Mesenchymal stem cell (in vitro differentiated cells and primary cell): ENCODE measurements at regions not wholly inside any gene's neighbourhood (a gene's known extent, or its start where the extent isn't known, plus 50 kb on each side); places are given as distances from the start of the nearest gene placed in this dataset.

Experiments used
- DNase-seq: peaks from one replicate; pipeline ENCODE4 v3.0.0-alpha.2; 2013
- H2AFZ ChIP-seq: one replicate; pipeline ENCODE4 v1.6.1; 2013; ENCODE audit warnings: low read depth, mild to moderate bottlenecking, control low read depth, inconsistent platforms, low read length, moderate library complexity
- H2AK5ac ChIP-seq: 2 replicates; pipeline ENCODE4 v1.6.1; 2013; ENCODE audit warnings: low read length, moderate library complexity, mild to moderate bottlenecking, inconsistent platforms; ENCODE audit not compliant: severe bottlenecking
- H2BK120ac ChIP-seq: one replicate; pipeline ENCODE4 v1.6.1; 2013; ENCODE audit warnings: low read depth, mild to moderate bottlenecking, inconsistent platforms, low read length, moderate library complexity
- H2BK12ac ChIP-seq, 2 experiments: one replicate each; pipeline ENCODE4 v1.6.1; 2013; ENCODE audit warnings: inconsistent platforms in 2 of 2, low read length in 2 of 2, mild to moderate bottlenecking in 2 of 2, moderate library complexity in 2 of 2, control low read depth in 1 of 2
- H2BK15ac ChIP-seq: one replicate; pipeline ENCODE4 v1.6.1; 2013; ENCODE audit warnings: mild to moderate bottlenecking, low read depth, inconsistent platforms; ENCODE audit not compliant: poor library complexity, severe bottlenecking
- H2BK5ac ChIP-seq: 2 replicates; pipeline ENCODE4 v1.6.1; 2013; ENCODE audit warnings: low read depth, mild to moderate bottlenecking, low read length, control low read depth, inconsistent platforms; ENCODE audit not compliant: poor library complexity, severe bottlenecking
- H3K14ac ChIP-seq, 2 experiments: one replicate each; pipeline ENCODE4 v1.6.1; 2013; ENCODE audit warnings: inconsistent platforms in 2 of 2, low read length in 2 of 2, control low read depth in 1 of 2, mild to moderate bottlenecking in 1 of 2, moderate library complexity in 1 of 2
- H3K18ac ChIP-seq, 2 experiments: one replicate each; pipeline ENCODE4 v1.6.1; 2013; ENCODE audit warnings: inconsistent platforms in 2 of 2, low read length in 2 of 2, control low read depth in 1 of 2, low read depth in 1 of 2, mild to moderate bottlenecking in 1 of 2
- H3K23ac ChIP-seq, 2 experiments: one replicate each; pipeline ENCODE4 v1.6.1; 2013; ENCODE audit warnings: inconsistent platforms in 2 of 2, low read length in 2 of 2, mild to moderate bottlenecking in 2 of 2, moderate library complexity in 2 of 2, control low read depth in 1 of 2
- H3K27ac ChIP-seq: 2 replicates; pipeline ENCODE4 v1.5.1; 2013; ENCODE audit warnings: mild to moderate bottlenecking, moderate library complexity, low read length, control low read depth, inconsistent platforms; ENCODE audit not compliant: poor library complexity, severe bottlenecking
- H3K27me3 ChIP-seq, 2 experiments: 2 replicates each; pipeline versions ENCODE4 v1.6.1 to v1.7.0; 2013; ENCODE audit warnings: low read length in 2 of 2, mild to moderate bottlenecking in 2 of 2, moderate library complexity in 2 of 2, control low read depth in 1 of 2, inconsistent platforms in 1 of 2; ENCODE audit not compliant: control insufficient read depth in 1 of 2, insufficient read depth in 1 of 2
- H3K36me3 ChIP-seq, 2 experiments: 2 replicates each; pipeline versions ENCODE4 v1.6.1 to v1.7.0; 2013; ENCODE audit warnings: low read length in 2 of 2, control low read depth in 1 of 2, inconsistent platforms in 1 of 2, low read depth in 1 of 2, mild to moderate bottlenecking in 1 of 2; ENCODE audit not compliant: insufficient read depth in 2 of 2, control insufficient read depth in 1 of 2
- H3K4ac ChIP-seq, 2 experiments: one replicate each; pipeline ENCODE4 v1.6.1; 2013; ENCODE audit warnings: inconsistent platforms in 2 of 2, low read length in 2 of 2, mild to moderate bottlenecking in 2 of 2, moderate library complexity in 2 of 2, control low read depth in 1 of 2, low read depth in 1 of 2
- H3K4me1 ChIP-seq: 2 replicates; pipeline ENCODE4 v1.6.1; 2013; ENCODE audit warnings: low read depth, low read length, control low read depth; ENCODE audit not compliant: control insufficient read depth, insufficient read depth
- H3K4me2 ChIP-seq: 2 replicates; pipeline ENCODE4 v1.6.1; 2013; ENCODE audit warnings: low read length, mild to moderate bottlenecking, inconsistent platforms; ENCODE audit not compliant: poor library complexity, severe bottlenecking
- H3K4me3 ChIP-seq, 2 experiments: 2 replicates each; pipeline versions ENCODE4 v1.5.1 to v1.7.0; 2013; ENCODE audit warnings: low read length in 2 of 2, mild to moderate bottlenecking in 2 of 2, control low read depth in 1 of 2, low read depth in 1 of 2; ENCODE audit not compliant: insufficient read depth in 1 of 2
- H3K79me1 ChIP-seq: replicated peaks from 2 replicates; pipeline ENCODE4 v1.6.1; 2013; ENCODE audit warnings: mild to moderate bottlenecking, control low read depth, low read length, inconsistent platforms; ENCODE audit not compliant: poor library complexity, severe bottlenecking
- H3K9ac ChIP-seq: 2 replicates; pipeline ENCODE4 v1.7.0; 2013; ENCODE audit warnings: mild to moderate bottlenecking, low read length, moderate library complexity
- H3K9me3 ChIP-seq: 2 replicates; pipeline ENCODE4 v1.7.0; 2013; ENCODE audit warnings: mild to moderate bottlenecking, low read length; ENCODE audit not compliant: control insufficient read depth
- H4K8ac ChIP-seq: one replicate; pipeline ENCODE4 v1.6.1; 2013; ENCODE audit warnings: inconsistent platforms, mild to moderate bottlenecking, low read length, moderate library complexity
- H4K91ac ChIP-seq: one replicate; pipeline ENCODE4 v1.6.1; 2013; ENCODE audit warnings: mild to moderate bottlenecking, low read length, inconsistent platforms
- WGBS: methylation state at CpG from one replicate; pipeline ENCODE4 v1.1.7; 2013; ENCODE audit warnings: mixed read lengths; 5-methylcytosine and 5-hydroxymethylcytosine counted together

DNA sequence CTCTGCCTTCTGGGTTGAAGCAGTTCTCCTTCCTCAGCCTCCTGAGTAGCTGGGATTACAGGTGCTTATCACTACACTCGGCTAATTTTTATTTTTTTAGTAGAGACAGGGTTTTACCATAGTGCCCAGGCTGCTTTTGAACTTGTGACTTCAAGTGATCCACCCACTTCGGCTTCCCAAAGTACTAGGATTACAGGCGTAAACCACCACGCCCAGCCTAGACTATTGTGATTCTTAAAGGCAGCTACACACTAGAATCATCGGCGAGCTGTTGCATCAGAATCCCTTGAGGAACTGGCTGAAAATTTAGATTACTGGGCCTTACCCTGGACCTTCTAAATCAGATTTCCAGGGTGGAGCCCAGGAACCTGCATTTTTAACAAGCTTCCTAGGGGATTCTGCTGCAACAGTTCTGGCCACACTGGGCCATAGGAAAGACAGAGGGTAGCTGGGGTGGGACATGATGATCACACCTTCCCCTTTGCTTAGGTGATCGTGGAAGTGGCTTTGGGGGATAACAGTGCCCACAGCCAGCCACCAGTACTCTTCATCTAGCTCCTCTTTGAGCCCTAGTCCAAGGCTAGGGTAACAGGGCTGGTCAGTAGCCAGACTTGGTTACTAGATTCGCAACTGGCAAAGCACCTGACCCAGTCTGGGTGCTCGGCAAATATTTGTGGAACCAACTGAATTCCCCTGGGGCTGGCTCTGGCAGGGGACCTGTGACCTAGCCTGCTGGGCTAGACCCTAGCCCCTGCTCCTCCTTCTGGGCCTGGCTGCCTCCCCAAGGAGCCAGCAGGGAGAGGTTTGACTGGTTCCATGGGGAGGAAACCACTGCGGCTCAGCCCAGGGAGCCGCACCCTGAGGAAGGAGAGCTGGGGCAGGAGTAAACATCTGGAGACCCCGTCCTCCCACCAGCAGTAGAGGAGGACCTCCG lies 67.1 kb upstream of the DUSP5 start:
- no peak overlapping the region for H4K91ac ChIP-seq
- no peak overlapping the region for H2AFZ ChIP-seq
- H3K4me3 ChIP-seq, result no peak overlapping the region
- H3K4ac ChIP-seq, result no peak overlapping the region
- H2AK5ac ChIP-seq, result peak overlapping the region; percentile 43
- H3K9me3 ChIP-seq, result no peaks in the 10 kb centered on the region
- H3K9ac ChIP-seq, result no peak overlapping the region
- no peak overlapping the region for H3K27ac ChIP-seq
- no peak overlapping the region for H2BK120ac ChIP-seq
- no peak overlapping the region for H3K14ac ChIP-seq
- no peaks in the 10 kb centered on the region for H3K36me3 ChIP-seq
- H3K4me2 ChIP-seq, result no peak overlapping the region
- no peak overlapping the region for H2BK5ac ChIP-seq
- peak overlapping the region in 1 of 2 experiments; percentile 11 for H3K18ac ChIP-seq
- no peak overlapping the region for H4K8ac ChIP-seq
- WGBS, result 96% methylated on average over 13 of the region's 13 CpGs
- DNase-seq, result no peak
- no peak overlapping the region for H3K23ac ChIP-seq
- H2BK15ac ChIP-seq, result no peak overlapping the region
- H2BK12ac ChIP-seq, result no peak overlapping the region
- H3K4me1 ChIP-seq, result peaks cover 14% of the 10 kb centered on the region
- H3K27me3 ChIP-seq, result peaks cover 0 to 3% of the 10 kb centered on the region in 2 experiments
- H3K79me1 ChIP-seq, result no peaks in the 10 kb centered on the region

DNA sequence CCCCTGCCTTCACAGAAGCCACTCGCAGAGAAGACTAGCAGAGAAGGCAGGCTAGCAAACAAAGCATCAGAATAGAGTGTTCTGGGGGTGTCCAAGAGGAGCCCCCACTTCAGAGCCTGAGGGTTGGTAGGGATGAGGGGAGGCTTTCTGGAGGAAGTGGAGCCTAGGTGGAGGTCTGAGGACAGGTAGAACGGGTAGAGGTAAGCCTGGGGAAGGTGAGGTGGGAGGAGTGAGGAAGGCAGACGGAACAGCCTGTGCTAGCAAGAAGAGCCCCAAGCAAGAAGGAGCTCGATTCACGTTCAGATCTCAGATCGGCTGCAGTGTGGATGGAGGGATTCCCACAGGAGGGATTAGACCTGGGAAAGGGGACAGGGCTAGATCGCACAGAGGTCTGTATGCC lies 66.0 kb upstream of the DUSP5 start:
- Histone ChIP-seq H4K91ac (no peak overlapping the region), H3K4me2 (no peak overlapping the region), H3K9me3 (no peaks in the 10 kb centered on the region), H3K27ac (no peak overlapping the region), H3K36me3 (no peaks in the 10 kb centered on the region), H3K79me1 (no peaks in the 10 kb centered on the region), H3K9ac (no peak overlapping the region), H3K4ac (no peak overlapping the region), H2BK15ac (no peak overlapping the region), H3K27me3 (peaks cover 0 to 3% of the 10 kb centered on the region in 2 experiments), H3K23ac (no peak overlapping the region), H2AFZ (no peak overlapping the region), H2BK120ac (no peak overlapping the region), H3K14ac (no peak overlapping the region), H3K4me1 (peaks cover 13% of the 10 kb centered on the region), H4K8ac (no peak overlapping the region), H2AK5ac (no peak overlapping the region), H2BK5ac (no peak overlapping the region), H2BK12ac (no peak overlapping the region), H3K18ac (no peak overlapping the region), H3K4me3 (no peak overlapping the region)
- DNase-seq, result no peak
- 89% methylated on average over 7 of the region's 7 CpGs for WGBS

DNA sequence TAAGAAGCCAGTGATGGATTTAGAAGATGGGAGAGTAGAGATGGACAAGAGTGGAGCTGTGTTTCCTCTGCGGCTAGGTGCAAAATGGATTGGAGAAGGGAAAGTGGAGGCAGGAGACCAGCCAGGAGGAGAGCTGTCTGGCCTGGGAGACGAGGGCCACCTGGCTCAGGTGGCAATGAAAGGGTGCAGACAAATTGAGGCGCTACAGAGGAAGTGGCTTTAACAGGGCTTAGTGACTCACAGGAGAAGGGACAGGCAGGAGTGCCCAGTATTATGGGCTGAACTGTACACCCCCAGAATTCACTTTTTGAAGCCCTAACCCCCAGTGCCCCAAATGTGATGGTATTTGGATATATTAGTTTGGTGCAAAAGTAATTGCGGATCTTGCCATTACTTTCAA lies 65.6 kb upstream of the DUSP5 start:
- no peak overlapping the region for H3K4ac ChIP-seq
- H3K18ac ChIP-seq, result no peak overlapping the region
- H2BK12ac ChIP-seq, result no peak overlapping the region
- H4K91ac ChIP-seq, result no peak overlapping the region
- H2BK5ac ChIP-seq, result no peak overlapping the region
- no peak overlapping the region for H2AFZ ChIP-seq
- H2BK15ac ChIP-seq, result no peak overlapping the region
- H3K27me3 ChIP-seq, result peaks cover 0 to 3% of the 10 kb centered on the region in 2 experiments
- WGBS, result 82% methylated on average over 3 of the region's 4 CpGs
- peaks cover 10% of the 10 kb centered on the region for H3K4me1 ChIP-seq
- H3K9ac ChIP-seq, result no peak overlapping the region
- no peaks in the 10 kb centered on the region for H3K9me3 ChIP-seq
- no peak overlapping the region for H4K8ac ChIP-seq
- H3K4me3 ChIP-seq, result no peak overlapping the region
- H2AK5ac ChIP-seq, result no peak overlapping the region
- H3K79me1 ChIP-seq, result no peaks in the 10 kb centered on the region
- no peak for DNase-seq
- H2BK120ac ChIP-seq, result no peak overlapping the region
- no peaks in the 10 kb centered on the region for H3K36me3 ChIP-seq
- H3K23ac ChIP-seq, result no peak overlapping the region
- no peak overlapping the region for H3K27ac ChIP-seq
- no peak overlapping the region for H3K14ac ChIP-seq
- no peak overlapping the region for H3K4me2 ChIP-seq

DNA sequence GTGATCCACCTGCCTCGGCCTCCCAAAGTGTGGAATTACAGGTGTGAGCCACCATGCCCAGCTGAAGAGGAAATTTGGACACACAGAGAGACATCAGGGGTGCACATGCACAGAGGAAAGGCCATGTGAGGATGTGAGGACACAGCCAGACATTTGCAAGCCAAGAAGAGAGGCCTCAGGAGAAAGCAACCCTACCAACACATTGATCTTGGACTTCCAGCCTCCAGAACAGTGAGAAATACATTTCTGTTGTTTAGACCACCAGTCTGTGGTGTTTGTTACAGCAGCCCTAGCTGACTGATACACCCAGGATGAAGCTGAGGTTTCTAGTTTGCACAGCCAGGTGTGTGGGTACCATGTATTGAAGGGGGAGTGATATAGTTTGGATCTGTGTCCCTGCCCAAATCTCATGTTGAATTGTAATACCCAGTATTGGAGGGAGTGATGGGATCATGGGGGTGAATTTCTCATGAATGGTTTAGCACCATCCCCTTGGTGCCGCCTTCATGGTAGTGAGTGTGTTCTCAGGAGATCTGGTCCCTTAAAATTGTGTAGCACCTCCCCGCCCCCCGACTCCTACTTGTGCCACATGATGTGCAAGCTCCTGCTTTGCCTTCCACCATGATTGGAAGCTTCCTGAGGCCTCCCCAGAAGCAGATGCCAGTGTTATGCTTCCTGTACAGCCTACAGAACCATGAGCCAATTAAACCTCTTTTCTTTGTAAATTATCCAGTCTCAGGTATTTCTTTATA lies 64.7 kb upstream of the DUSP5 start:
- DNase-seq, result no peak
- H3K27me3 ChIP-seq, result peaks cover 0 to 3% of the 10 kb centered on the region in 2 experiments
- H3K4me2 ChIP-seq, result no peak overlapping the region
- H3K79me1 ChIP-seq, result no peaks in the 10 kb centered on the region
- H3K9ac ChIP-seq, result no peak overlapping the region
- no peak overlapping the region for H3K18ac ChIP-seq
- H4K8ac ChIP-seq, result no peak overlapping the region
- no peak overlapping the region for H2BK5ac ChIP-seq
- no peaks in the 10 kb centered on the region for H3K9me3 ChIP-seq
- no peak overlapping the region for H3K14ac ChIP-seq
- peaks cover 7% of the 10 kb centered on the region for H3K4me1 ChIP-seq
- H2AFZ ChIP-seq, result no peak overlapping the region
- H2AK5ac ChIP-seq, result no peak overlapping the region
- no peak overlapping the region for H2BK12ac ChIP-seq
- H3K27ac ChIP-seq, result no peak overlapping the region
- no peak overlapping the region for H3K23ac ChIP-seq
- H2BK120ac ChIP-seq, result no peak overlapping the region
- WGBS, result 95% methylated on average over 4 of the region's 4 CpGs
- H3K4ac ChIP-seq, result no peak overlapping the region
- no peak overlapping the region for H2BK15ac ChIP-seq
- H3K36me3 ChIP-seq, result no peaks in the 10 kb centered on the region
- no peak overlapping the region for H3K4me3 ChIP-seq
- no peak overlapping the region for H4K91ac ChIP-seq
